BJ (cell line): ENCODE measurements at regions not wholly inside any gene's neighbourhood (a gene's known extent, or its start where the extent isn't known, plus 50 kb on each side); places are given as distances from the start of the nearest gene placed in this dataset.
"Not testable (repeated sequence)": the region's sequence is repeated elsewhere in the genome, so short reads cannot be mapped to it uniquely, and the experiment has no call there.

ENCODE experiments used
- CTCF ChIA-PET: fragments of 350-600 bp; formaldehyde crosslinking; extraction: SDS; loops from one replicate; lab custom pipeline; 2021; ENCODE audit warnings: antibody characterized with exemption, inconsistent platforms; lab: Yijun Ruan, JAX
- POLR2A ChIA-PET: fragments of 300-600 bp; sonication (Branson Sonifier 250); formaldehyde crosslinking; extraction: SDS; loops from one replicate; lab custom pipeline; 2021; ENCODE audit warnings: antibody characterized with exemption; lab: Charles Lee
- DNase-seq: peaks from one replicate; pipeline ENCODE4 v3.0.0-alpha.2; 2011; ENCODE audit warnings: low read depth
- H3K27me3 ChIP-seq: 2 replicates; pipeline ENCODE4 v1.6.0; 2011; ENCODE audit warnings: low read length; ENCODE audit not compliant: control insufficient read depth, insufficient read depth
- H3K36me3 ChIP-seq: 2 replicates; pipeline ENCODE4 v1.5.1; 2011; ENCODE audit warnings: low read length; ENCODE audit not compliant: control insufficient read depth, insufficient read depth
- H3K4me3 ChIP-seq: 2 replicates; pipeline ENCODE4 v1.5.1; 2011; ENCODE audit warnings: low read depth, mild to moderate bottlenecking, control low read depth, low read length
- TF ChIP-seq, protein P1 (sequence below): IDR thresholded peaks from 2 replicates; pipeline ENCODE4 v1.5.1; 2011; ENCODE audit warnings: low read depth, mild to moderate bottlenecking, control low read depth, inconsistent platforms, low read length, moderate library complexity; ENCODE audit not compliant: insufficient read depth

DNA sequence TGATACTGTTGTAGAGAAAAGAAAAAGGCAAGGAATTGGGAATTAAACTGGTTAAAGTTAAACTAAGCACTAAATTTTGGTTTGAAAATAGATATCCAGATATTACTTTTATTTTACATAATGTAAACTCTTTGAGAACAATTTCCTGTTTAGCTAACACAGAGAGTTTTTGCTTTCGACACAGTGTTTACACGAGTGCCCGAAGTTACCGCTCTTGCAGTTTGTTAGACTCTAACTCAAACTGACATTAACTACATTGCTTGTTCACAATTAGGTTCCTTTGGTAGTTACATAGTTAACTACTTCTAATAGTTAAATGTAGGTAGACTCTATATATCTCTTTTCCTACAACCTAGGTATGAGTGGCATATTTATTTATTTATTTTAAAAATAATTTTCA lies 117.1 kb upstream of the CHD1 start:
- TF ChIP-seq, protein P1, sequence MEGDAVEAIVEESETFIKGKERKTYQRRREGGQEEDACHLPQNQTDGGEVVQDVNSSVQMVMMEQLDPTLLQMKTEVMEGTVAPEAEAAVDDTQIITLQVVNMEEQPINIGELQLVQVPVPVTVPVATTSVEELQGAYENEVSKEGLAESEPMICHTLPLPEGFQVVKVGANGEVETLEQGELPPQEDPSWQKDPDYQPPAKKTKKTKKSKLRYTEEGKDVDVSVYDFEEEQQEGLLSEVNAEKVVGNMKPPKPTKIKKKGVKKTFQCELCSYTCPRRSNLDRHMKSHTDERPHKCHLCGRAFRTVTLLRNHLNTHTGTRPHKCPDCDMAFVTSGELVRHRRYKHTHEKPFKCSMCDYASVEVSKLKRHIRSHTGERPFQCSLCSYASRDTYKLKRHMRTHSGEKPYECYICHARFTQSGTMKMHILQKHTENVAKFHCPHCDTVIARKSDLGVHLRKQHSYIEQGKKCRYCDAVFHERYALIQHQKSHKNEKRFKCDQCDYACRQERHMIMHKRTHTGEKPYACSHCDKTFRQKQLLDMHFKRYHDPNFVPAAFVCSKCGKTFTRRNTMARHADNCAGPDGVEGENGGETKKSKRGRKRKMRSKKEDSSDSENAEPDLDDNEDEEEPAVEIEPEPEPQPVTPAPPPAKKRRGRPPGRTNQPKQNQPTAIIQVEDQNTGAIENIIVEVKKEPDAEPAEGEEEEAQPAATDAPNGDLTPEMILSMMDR, result no peak
- Histone ChIP-seq H3K4me3 (no peak overlapping the region), H3K27me3 (no peaks in the 10 kb centered on the region), H3K36me3 (no peaks in the 10 kb centered on the region)
- ChIA-PET POLR2A (no interaction called here), CTCF (interaction anchor here (0.9 to 1.4 kb wide), 2 partner anchors 13 kb away, joined by 4 to 6 read pairs; no protein-coding TSS in a partner anchor)
- no peak for DNase-seq

- DNase-seq, POLR2A ChIA-PET, H3K4me3 ChIP-seq, H3K36me3 ChIP-seq, H3K27me3 ChIP-seq: not testable (repeated sequence)
- CTCF ChIA-PET, result interaction anchor here (1.4 to 1.9 kb wide), 2 partner anchors 11 to 17 kb away, joined by 6 to 10 read pairs; no protein-coding TSS in a partner anchor
Observed at GRCh38 chr5:99043257-99043656, 114.5 kb upstream of the CHD1 start.

- POLR2A ChIA-PET, result no interaction called here
- CTCF ChIA-PET, result interaction anchor here (1.2 to 2.3 kb wide), 2 partner anchors 23 to 133 kb away, joined by 4 to 7 read pairs; no protein-coding TSS in a partner anchor
- Histone ChIP-seq H3K36me3 (no peaks in the 10 kb centered on the region), H3K27me3 (no peaks in the 10 kb centered on the region), H3K4me3 (no peak overlapping the region)
- TF ChIP-seq, protein P1, result no peak
- DNase-seq, result no peak
Observed at GRCh38 chr5:99037668-99038067, 108.9 kb upstream of the CHD1 start.

- no peak for DNase-seq
- POLR2A ChIA-PET, result no interaction called here
- Histone ChIP-seq H3K4me3 (no peak overlapping the region), H3K36me3 (no peaks in the 10 kb centered on the region), H3K27me3 (no peaks in the 10 kb centered on the region)
- TF ChIP-seq, protein P1, result no peak
- CTCF ChIA-PET, result no interaction called here
Observed at GRCh38 chr5:99035942-99036341, 107.1 kb upstream of the CHD1 start.

- Histone ChIP-seq H3K27me3 (no peaks in the 10 kb centered on the region), H3K4me3 (no peak overlapping the region), H3K36me3 (no peaks in the 10 kb centered on the region)
- CTCF ChIA-PET, result interaction anchor here (3.1 kb wide), 1 partner anchor 130 kb away, joined by 45 read pairs; no protein-coding TSS in a partner anchor
- no peak for DNase-seq
- POLR2A ChIA-PET, result no interaction called here
- TF ChIP-seq, protein P1, result no peak
Observed at GRCh38 chr5:99034336-99034735, 105.5 kb upstream of the CHD1 start.
